Fibroblast of lung (primary cell): ENCODE measurements at regions not wholly inside any gene's neighbourhood (a gene's known extent, or its start where the extent isn't known, plus 50 kb on each side); places are given as distances from the start of the nearest gene placed in this dataset.
"Not testable (repeated sequence)": the region's sequence is repeated elsewhere in the genome, so short reads cannot be mapped to it uniquely, and the experiment has no call there.

Source experiments
- CTCF ChIP-seq, 2 donors: IDR thresholded peaks in 1 of 2; conservative IDR thresholded peaks in 1 of 2; 1 replicate in 1 of 2; 2 replicates in 1 of 2; pipeline ENCODE4 v1.5.1; 2011 to 2012; ENCODE audit warnings: low read length in 2 of 2, control low read depth in 1 of 2, inconsistent platforms in 1 of 2, low read depth in 1 of 2, mild to moderate bottlenecking in 1 of 2
- EZH2 ChIP-seq: IDR thresholded peaks from 2 replicates; pipeline ENCODE4 v1.5.1; 2012; ENCODE audit warnings: low read length, control low read depth, mild to moderate bottlenecking; ENCODE audit errors: missing control alignments

- TF ChIP-seq CTCF (conservative IDR thresholded peaks at IDR 0.05 in 1 of 2, IDR thresholded peaks at IDR 0.05 in 1 of 2; ENCODE audit: low read depth in 1 of 2, low read length in 2 of 2); EZH2: not testable (repeated sequence)
Measured at GRCh38 chr11:67880594-67881196, 123.2 kb downstream of the UNC93B1 start.
